Naive thymus-derived CD8-positive, alpha-beta T cell (primary cell): ENCODE measurements at regions not wholly inside any gene's neighbourhood (a gene's known extent, or its start where the extent isn't known, plus 50 kb on each side); places are given as distances from the start of the nearest gene placed in this dataset.

ENCODE experiments used
- ATAC-seq, 2 donors: fragments of 150-1000 bp; cut with Tn5 transposase in 1 of 2; sonication (Bioruptor Pico), chemical (Tn5 transposase) in 1 of 2; 1 replicate in 1 of 2; 2 replicates in 1 of 2; pipeline ENCODE4 v1.10.0; 2021; ENCODE audit warnings: mild to moderate bottlenecking in 2 of 2, moderate library complexity in 2 of 2
- POLR2A ChIA-PET: fragments of 350-600 bp; sonication (Branson Sonifier 250); formaldehyde crosslinking; loops from one replicate; lab custom pipeline; 2021; ENCODE audit warnings: antibody characterized with exemption; lab: Charles Lee
- DNase-seq, 10 donors: peaks; one replicate each; pipeline versions ENCODE4 v3.0.0 to v3.0.0-alpha.2; 2020 to 2022
- H3K27ac Mint-ChIP-seq, 10 donors: one replicate each; pipeline ENCODE4 v1.8.0; 2020 to 2022; ENCODE audit warnings: mild to moderate bottlenecking in 10 of 10, mixed read lengths in 10 of 10, moderate library complexity in 4 of 10, inconsistent platforms in 1 of 10
- H3K27me3 Mint-ChIP-seq, 5 donors: one replicate each; pipeline ENCODE4 v1.8.0; 2021 to 2022; ENCODE audit warnings: mixed read lengths in 5 of 5
- H3K36me3 Mint-ChIP-seq, 3 donors: one replicate each; pipeline ENCODE4 v1.8.0; 2020 to 2022; ENCODE audit warnings: mixed read lengths in 3 of 3, mild to moderate bottlenecking in 2 of 3, inconsistent platforms in 1 of 3
- H3K4me1 Mint-ChIP-seq, 4 donors: one replicate each; pipeline ENCODE4 v1.8.0; 2021 to 2022; ENCODE audit warnings: mixed read lengths in 4 of 4
- H3K4me3 Mint-ChIP-seq, 10 donors: one replicate each; pipeline ENCODE4 v1.8.0; 2020 to 2022; ENCODE audit warnings: mild to moderate bottlenecking in 10 of 10, mixed read lengths in 10 of 10, moderate library complexity in 6 of 10, inconsistent platforms in 1 of 10
- H3K9me3 Mint-ChIP-seq, 9 donors: one replicate each; pipeline ENCODE4 v1.8.0; 2020 to 2022; ENCODE audit warnings: mixed read lengths in 9 of 9, mild to moderate bottlenecking in 3 of 9, inconsistent platforms in 1 of 9, moderate library complexity in 1 of 9

DNA sequence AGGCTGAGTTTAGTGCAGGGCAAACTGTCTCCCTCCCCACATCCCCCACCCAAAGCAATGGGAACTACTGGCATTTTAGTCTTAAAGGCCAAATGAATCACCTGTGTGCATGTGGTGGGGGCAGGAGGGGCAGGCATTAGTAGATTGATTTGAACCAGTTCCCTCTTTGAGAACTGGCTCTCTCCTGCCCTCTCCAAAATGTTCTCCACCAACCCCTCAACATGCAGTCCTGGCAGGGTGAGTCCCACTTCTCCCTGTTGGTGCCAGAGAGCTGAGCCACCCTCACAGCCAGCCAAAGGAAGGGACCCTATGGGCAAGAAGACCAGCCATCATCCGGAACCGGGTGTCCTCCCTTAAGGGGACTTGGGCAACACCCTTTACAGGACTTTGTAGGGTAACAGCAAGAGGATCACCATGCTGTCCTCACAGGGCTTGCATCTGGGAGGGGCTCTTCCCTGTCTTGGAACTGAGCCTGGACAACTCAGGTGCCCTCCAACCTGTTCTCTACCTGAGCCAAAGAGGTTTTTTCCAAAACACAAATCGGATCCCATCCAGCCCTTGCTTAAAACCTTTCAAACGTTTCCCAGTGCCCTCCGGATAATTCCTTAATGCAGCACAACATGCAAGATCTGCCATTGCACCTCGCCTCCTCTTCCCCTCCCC, 80.6 kb downstream of the MRPL14 start:
- Mint-ChIP-seq H3K4me1 (no peaks in the 10 kb centered on the region), H3K27me3 (peaks cover 0 to 13% (median 5%) of the 10 kb centered on the region in 5 donors), H3K4me3 (no peak overlapping the region), H3K36me3 (no peaks in the 10 kb centered on the region), H3K9me3 (no peaks in the 10 kb centered on the region), H3K27ac (peak overlapping the region in 1 of 10 donors; percentile 63)
- POLR2A ChIA-PET: no interaction called here
- ATAC-seq: no peak
- no peak for DNase-seq

DNA sequence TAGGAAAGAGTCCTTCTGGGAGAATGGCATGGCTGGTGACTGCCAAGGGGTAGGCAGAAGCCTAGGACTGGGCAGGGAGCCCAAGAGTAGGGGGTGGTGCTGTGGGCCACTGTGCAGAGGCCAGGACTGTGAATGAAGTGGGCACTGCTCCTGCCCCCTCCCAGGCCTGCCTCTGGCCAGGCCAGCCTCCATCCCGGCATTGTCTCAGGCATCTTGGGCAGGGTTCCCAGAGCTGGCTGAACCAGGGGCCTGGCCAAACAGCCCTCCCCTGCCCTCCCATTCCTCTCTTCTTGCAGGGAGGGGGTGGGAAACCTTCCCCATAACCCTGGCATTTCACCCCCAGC, 81.6 kb downstream of the MRPL14 start:
- ATAC-seq (no peak), DNase-seq (peak in 1 of 10 donors; percentile 37)
- Mint-ChIP-seq H3K36me3 (no peaks in the 10 kb centered on the region), H3K4me1 (no peaks in the 10 kb centered on the region), H3K4me3 (no peak overlapping the region), H3K27ac (no peak overlapping the region), H3K27me3 (peaks cover 0 to 13% (median 5%) of the 10 kb centered on the region in 5 donors), H3K9me3 (no peaks in the 10 kb centered on the region)
- POLR2A ChIA-PET: interaction anchor here (0.6 kb wide), 1 partner anchor 603 kb away, joined by 7 read pairs; no protein-coding TSS in a partner anchor

DNA sequence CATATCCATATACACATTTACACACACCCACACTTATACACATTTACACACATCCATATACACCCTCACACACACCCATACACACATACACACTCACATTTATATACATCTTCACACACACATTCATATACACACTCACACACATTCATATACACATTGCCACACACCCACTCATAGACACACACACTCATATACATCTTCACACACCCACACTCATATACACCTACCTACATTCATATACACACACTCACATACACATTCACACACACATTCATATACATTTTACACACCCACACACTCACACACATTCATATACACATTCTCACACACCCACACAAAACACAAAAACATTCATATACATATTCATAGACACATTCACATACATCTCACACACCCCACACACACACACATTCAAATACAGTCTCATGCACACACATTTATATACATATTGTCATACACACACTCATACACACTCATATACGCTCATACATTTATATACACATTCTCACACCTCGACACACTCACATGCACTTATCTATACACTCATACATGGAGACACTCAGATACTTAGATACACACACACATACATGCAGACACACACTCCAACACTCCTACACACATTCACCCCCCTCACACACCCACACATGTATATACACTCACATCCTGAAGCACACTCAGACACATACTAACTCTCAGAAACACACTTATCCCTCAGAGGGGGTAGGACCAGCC, 82.1 kb downstream of the MRPL14 start:
- no peaks in the 10 kb centered on the region for H3K9me3 Mint-ChIP-seq
- no peaks in the 10 kb centered on the region for H3K4me1 Mint-ChIP-seq
- H3K36me3 Mint-ChIP-seq: no peaks in the 10 kb centered on the region
- no peak overlapping the region for H3K4me3 Mint-ChIP-seq
- DNase-seq (no peak), ATAC-seq (no peak)
- H3K27ac Mint-ChIP-seq: no peak overlapping the region
- H3K27me3 Mint-ChIP-seq: peaks cover 0 to 13% (median 5%) of the 10 kb centered on the region in 5 donors
- POLR2A ChIA-PET: interaction anchor here (0.6 kb wide), 1 partner anchor 602 kb away, joined by 7 read pairs; no protein-coding TSS in a partner anchor

DNA sequence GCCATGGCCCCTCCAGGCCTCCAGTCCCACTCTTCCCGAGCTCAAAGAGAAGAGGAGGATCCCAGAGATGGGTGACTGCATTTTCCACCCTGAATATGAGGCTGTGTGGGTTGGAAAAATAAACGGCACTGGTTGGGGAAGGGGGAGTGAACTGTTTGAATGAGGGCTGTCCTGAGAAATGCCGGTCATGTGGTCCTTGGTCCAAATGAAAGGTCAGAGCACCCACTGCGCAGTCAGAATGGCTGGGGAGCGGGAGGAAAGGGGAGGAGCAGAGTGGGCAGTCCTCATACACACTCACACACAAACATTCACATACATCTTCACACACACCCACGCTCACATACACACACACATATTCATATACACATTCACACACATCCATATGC, 83.1 kb downstream of the MRPL14 start:
- no peak for ATAC-seq
- POLR2A ChIA-PET: interaction anchor here (0.6 to 0.7 kb wide), 2 partner anchors 64 to 142 kb away, joined by 3 to 5 read pairs; no protein-coding TSS in a partner anchor
- no peak overlapping the region for H3K4me3 Mint-ChIP-seq

DNA sequence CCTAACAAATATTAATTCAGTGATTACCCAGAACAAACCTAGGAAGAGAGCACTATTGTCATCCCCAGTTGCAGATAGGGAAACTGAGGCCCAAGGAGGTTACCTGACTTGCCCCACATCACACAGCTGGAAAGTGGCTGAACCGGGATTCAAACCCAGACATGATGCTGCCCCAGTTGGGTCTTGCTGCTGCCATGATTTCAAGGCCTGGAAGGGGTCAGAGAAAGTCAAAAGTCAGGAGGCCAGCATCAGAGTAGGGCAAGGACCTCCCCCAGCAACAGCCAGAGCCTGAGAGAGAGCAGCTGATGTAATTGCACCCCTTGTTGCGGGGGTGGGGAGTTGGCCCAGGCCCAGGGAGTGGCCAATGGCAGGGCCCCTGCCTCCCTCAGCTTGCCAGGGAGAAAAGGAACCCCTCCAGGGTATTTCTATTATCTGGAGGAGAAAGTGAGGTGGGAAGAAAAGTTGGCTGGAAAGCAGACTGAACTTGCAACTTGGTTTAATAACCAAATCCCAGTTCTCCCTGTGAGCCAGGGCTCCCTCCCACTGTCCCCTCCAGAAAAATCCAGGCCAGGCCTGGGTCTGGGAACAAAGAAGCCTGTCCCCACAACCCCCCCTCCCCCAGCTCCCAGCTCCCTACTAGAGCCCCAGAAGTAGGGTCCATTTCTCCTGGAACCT, 83.6 kb downstream of the MRPL14 start:
- no peak overlapping the region for H3K27ac Mint-ChIP-seq
- DNase-seq (peak in 1 of 10 donors; percentile 62), ATAC-seq (no peak)
- no peaks in the 10 kb centered on the region for H3K4me1 Mint-ChIP-seq
- H3K9me3 Mint-ChIP-seq: no peaks in the 10 kb centered on the region
- no peaks in the 10 kb centered on the region for H3K36me3 Mint-ChIP-seq
- POLR2A ChIA-PET: interaction anchor here (0.6 to 0.7 kb wide), 2 partner anchors 64 to 141 kb away, joined by 3 to 5 read pairs; no protein-coding TSS in a partner anchor
- H3K27me3 Mint-ChIP-seq: peaks cover 0 to 10% (median 6%) of the 10 kb centered on the region in 5 donors
- H3K4me3 Mint-ChIP-seq: no peak overlapping the region

More for the DNA sequence above, 83.1 kb downstream of the MRPL14 start:
- H3K9me3 Mint-ChIP-seq: no peaks in the 10 kb centered on the region
- no peaks in the 10 kb centered on the region for H3K36me3 Mint-ChIP-seq
- no peak overlapping the region for H3K27ac Mint-ChIP-seq
- peaks cover 0 to 13% (median 5%) of the 10 kb centered on the region in 5 donors for H3K27me3 Mint-ChIP-seq
- DNase-seq: peak in 1 of 10 donors; percentile 9
- no peaks in the 10 kb centered on the region for H3K4me1 Mint-ChIP-seq

DNA sequence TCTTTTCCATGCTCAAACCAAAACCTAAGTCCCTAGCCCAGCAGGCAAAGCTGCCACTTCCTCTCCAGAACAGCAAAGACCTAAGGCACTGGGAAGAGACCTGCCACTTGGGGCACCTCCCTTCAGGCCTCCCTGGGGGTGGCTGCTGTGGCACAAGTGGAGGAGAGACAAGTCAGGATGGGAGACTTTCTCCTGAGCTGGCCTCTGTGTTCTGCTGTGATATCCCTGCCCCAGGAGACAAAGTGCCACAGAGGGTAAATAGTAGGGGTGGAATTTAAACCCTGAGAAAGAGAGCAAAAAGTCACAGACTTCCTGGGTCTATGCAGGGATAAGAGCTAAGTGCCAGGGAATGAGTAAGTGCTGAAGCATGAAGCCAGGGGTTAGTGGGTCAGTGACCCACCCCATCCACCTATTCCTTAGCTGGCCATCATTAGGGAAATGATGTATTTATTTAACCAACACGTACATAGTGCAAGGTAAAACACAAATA, 84.2 kb downstream of the MRPL14 start:
- DNase-seq: no peak
- H3K27me3 Mint-ChIP-seq: peaks cover 0 to 7% (median 6%) of the 10 kb centered on the region in 5 donors

DNA sequence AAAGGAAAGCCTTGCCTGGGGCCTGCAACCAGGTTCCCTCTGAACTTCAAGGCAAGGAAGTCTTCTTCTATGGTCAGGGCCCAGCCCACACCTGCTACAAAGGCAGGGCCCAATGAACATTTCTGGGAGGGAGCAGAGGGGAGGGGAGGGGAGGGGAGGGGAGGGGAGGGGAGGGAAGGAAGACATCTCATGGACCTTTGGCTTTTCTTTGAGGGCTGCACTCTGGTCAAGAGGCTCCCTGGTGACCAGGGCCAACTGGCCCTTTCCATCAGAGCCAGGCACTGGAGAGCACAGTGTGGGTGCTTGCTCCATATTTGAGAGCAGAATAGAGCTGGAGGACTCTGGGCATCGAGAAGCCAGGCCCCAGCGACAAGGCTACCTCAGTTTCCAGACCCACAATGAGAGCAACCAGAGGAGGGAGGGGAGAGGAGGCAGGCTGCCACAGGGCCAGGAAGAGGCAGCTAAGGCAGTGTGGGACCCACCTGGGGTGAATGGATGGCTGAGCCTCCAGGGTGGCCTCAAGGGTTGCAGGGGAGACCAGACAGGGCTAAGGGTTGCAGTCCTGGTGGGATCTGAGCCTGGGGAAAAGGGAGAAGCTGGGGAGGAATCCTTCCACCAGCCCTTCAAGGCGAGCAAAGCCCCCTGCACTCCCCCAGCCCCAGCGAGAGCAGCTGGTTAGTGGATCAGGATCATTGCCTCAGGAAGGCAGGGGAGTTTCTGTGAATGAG, 84.8 kb downstream of the MRPL14 start:
- H3K4me3 Mint-ChIP-seq: no peak overlapping the region
- H3K27ac Mint-ChIP-seq: no peak overlapping the region
- no peaks in the 10 kb centered on the region for H3K36me3 Mint-ChIP-seq
- DNase-seq (peak in 1 of 10 donors; percentile 27), ATAC-seq (no peak)
- POLR2A ChIA-PET: no interaction called here
- H3K9me3 Mint-ChIP-seq: no peaks in the 10 kb centered on the region
- H3K27me3 Mint-ChIP-seq: peaks cover 0 to 9% (median 6%) of the 10 kb centered on the region in 5 donors
- no peaks in the 10 kb centered on the region for H3K4me1 Mint-ChIP-seq

More for the DNA sequence above, 84.2 kb downstream of the MRPL14 start:
- H3K9me3 Mint-ChIP-seq: no peaks in the 10 kb centered on the region
- no peak overlapping the region for H3K27ac Mint-ChIP-seq
- POLR2A ChIA-PET: no interaction called here
- ATAC-seq: no peak
- no peaks in the 10 kb centered on the region for H3K36me3 Mint-ChIP-seq
- H3K4me1 Mint-ChIP-seq: no peaks in the 10 kb centered on the region
- no peak overlapping the region for H3K4me3 Mint-ChIP-seq

DNA sequence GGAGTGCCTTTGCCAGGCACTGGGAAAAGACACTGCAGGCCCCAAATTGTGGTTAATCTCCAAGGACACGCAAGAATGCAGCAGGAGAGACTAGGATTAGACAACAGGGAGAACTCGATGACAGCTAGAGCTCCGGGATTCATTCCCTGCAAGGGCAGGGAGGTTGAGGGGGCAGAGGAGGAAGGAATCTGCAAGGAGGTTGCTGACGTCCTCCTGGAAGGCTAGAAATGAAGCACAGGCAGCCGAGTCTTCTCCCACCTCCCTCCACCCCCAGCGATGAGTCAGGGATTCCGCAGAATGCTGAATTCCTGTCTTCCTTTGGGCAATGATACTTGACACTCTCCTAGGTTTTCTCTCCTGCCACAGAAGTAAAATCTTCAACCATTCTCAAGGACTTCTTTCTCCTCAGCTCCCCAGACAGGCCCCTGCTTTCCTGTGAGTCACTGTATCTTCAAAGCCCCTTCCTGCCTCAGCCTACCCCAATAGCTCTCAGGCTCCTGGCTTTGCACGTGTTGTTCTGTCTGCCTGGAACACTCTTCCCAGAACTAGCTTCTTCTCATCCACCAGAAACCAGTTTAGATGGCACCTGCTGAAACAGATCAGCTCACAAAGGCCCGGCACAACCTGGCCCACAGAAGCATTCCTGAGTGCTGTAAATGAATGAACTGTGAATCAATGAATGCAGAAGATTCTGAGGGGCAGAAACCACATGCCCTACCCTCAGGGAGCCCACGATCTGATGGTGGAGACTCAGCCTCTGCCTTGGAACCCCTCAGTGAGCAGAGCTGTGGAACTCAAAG, 85.6 kb downstream of the MRPL14 start:
- no peaks in the 10 kb centered on the region for H3K4me1 Mint-ChIP-seq
- no peaks in the 10 kb centered on the region for H3K36me3 Mint-ChIP-seq
- POLR2A ChIA-PET: no interaction called here
- no peak overlapping the region for H3K27ac Mint-ChIP-seq
- no peak overlapping the region for H3K4me3 Mint-ChIP-seq
- no peaks in the 10 kb centered on the region for H3K9me3 Mint-ChIP-seq
- ATAC-seq: no peak
- DNase-seq: peak in 1 of 10 donors; percentile 13
- peaks cover 0 to 3% (median 3%) of the 10 kb centered on the region in 5 donors for H3K27me3 Mint-ChIP-seq

DNA sequence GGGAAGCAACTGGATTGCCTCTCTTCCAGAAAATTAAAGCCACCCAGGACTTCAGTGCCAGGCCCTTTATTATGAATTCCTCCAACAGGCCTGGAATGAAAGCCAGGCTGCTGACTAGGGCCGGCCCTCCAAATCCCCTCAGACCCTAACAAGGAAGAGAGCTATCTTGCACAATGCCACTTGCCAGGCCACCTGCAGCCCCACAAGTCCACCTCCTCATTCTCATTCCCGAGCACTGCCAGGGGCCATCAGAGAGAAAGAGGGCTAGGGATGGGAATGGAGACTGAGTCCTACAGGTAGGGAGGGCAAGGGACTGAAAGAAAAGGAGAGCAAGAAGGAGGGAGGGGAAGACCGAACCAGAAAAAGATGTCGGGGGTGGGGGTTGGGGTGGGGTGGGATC, 86.5 kb downstream of the MRPL14 start:
- Mint-ChIP-seq H3K4me3 (no peak overlapping the region), H3K9me3 (no peaks in the 10 kb centered on the region), H3K27me3 (peaks cover 0 to 7% (median 3%) of the 10 kb centered on the region in 5 donors), H3K4me1 (no peaks in the 10 kb centered on the region), H3K36me3 (no peaks in the 10 kb centered on the region), H3K27ac (no peak overlapping the region)
- ATAC-seq (no peak), DNase-seq (no peak)
- POLR2A ChIA-PET: no interaction called here

DNA sequence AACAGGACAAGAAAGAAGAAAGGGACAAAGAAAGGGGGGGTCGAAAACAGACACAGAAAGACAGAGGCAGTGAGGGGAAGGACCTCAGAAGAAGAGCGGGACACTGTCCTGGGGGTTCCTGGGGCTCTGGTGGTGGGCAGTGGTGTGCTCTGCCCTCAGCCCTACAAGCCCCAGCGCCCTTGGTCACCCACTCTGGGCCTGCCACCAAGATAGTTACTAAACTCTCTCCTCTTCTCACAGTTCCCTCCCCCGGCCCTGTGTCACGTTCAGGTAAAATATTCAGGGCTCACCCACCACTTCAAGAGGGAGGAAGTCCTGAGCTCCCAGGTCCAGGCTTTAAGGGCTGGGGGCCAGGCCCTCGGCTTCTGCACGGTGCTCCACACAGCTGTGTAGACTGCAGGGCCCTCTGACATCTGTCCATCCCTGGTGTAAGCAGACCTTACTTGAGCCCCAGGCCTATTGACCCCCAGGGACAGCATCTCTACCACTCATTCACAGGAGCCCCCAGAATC, 87.4 kb downstream of the MRPL14 start:
- POLR2A ChIA-PET: interaction anchor here (0.7 kb wide), 1 partner anchor 61 kb away, joined by 3 read pairs; no protein-coding TSS in a partner anchor
- Mint-ChIP-seq H3K4me1 (no peaks in the 10 kb centered on the region), H3K27ac (no peak overlapping the region), H3K27me3 (peaks cover 0 to 9% (median 3%) of the 10 kb centered on the region in 5 donors), H3K4me3 (no peak overlapping the region), H3K36me3 (no peaks in the 10 kb centered on the region), H3K9me3 (no peaks in the 10 kb centered on the region)
- DNase-seq (no peak), ATAC-seq (no peak)

DNA sequence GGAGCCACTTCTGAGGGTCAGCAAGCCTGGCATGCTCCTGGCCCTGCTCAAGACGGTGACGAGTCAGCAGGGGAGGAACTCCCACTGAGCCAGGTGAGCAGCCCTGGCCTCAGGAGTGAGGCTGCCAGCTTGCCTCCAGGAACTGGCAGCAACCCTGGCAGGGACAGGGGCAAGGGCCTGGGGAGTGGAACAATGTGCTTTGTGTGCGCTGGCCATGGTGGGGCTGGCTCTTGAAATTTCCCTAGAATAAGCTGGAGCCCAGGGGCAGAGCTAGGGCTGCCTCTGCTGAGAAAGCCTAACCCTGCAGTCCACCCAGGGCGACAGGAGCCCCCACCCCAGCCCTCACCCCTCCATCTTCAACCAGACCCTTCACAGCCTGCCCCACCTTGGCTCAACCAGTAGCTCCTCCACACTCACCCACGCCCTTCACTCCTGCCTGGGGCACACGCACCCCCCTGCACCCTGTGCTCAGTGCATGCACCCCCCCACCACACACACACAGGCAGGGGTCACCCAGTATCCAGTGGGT, 88.0 kb downstream of the MRPL14 start:
- no peaks in the 10 kb centered on the region for H3K36me3 Mint-ChIP-seq
- ATAC-seq (no peak), DNase-seq (no peak)
- no peak overlapping the region for H3K27ac Mint-ChIP-seq
- no peak overlapping the region for H3K4me3 Mint-ChIP-seq
- H3K9me3 Mint-ChIP-seq: no peaks in the 10 kb centered on the region
- POLR2A ChIA-PET: no interaction called here
- H3K4me1 Mint-ChIP-seq: no peaks in the 10 kb centered on the region
- H3K27me3 Mint-ChIP-seq: peaks cover 0 to 9% (median 3%) of the 10 kb centered on the region in 5 donors
